Activated gamma-delta T cell treated with anti-CD3 and anti-CD28 coated beads, Interleukin-2, amount 50 U/mL, for 16 hours (primary cell): ENCODE measurements at regions not wholly inside any gene's neighbourhood (a gene's known extent, or its start where the extent isn't known, plus 50 kb on each side); places are given as distances from the start of the nearest gene placed in this dataset.

Experiments
- DNase-seq: peaks from one replicate; pipeline ENCODE4 v3.0.0-alpha.2; 2020; ENCODE audit warnings: low read depth

DNA sequence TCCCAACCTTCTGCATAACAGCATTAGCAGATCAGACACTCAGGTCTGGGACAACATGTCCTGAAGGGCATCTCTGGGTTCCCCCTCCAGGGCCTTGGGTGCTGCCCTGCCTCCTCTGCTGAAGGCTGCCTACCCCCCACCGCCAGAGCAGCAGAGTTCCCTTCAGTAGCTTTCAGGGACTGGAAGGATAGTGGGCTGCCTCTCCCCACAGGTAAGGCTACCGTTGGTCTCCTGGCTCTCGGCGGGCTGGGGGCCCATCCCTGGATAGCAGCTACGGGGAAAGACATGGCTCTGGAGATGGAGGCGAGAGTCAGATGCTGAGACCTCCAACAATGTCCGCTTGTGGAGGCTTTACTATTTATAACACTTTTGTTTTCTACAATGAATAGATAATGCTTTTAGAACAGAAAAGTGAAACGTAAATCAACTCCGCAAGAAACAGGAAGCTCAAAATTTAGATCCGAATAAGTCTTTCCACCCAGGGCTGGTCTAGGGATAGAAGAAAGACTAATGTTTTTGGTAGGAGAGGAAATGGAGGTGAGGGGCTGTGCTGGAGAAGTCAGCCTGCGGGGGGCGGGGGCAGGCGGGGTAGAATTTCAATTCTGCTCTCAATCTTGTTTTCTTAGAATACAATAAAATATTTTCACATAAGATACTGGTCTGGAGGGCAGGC, 58.4 kb downstream of the ARL4C start:
- no peak for DNase-seq

DNA sequence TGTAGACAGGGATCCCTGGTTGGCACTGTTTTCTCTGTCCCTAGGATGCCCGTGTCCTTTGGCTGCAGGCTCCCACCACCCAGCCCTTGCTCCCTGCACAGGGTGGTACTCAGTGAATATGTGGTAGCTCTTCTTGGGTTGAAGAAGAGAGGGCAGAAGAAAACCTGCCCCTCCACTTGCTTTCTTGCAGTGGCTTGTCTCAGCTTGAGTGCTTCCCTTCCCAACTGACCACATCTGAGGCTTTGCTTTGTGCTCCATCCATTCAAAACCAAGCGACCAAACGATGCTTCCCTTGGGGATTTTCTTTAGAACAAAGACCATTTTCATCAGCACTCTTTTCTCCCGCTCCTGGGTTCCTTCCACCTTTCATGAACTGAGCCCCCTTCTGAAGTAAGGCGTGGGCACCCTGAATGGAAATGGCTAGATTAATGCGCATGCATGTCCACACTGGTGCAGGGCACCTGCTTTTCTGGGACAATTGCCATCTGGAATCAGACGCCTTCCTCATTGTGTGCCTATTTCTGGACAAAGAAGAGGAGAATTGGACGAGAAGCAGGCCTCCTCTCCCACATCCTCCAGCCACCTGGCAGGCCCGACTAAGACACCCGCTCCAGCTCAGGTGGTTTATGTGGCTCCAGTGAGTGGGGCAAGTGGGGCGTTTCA, 59.1 kb downstream of the ARL4C start:
- DNase-seq = no peak

DNA sequence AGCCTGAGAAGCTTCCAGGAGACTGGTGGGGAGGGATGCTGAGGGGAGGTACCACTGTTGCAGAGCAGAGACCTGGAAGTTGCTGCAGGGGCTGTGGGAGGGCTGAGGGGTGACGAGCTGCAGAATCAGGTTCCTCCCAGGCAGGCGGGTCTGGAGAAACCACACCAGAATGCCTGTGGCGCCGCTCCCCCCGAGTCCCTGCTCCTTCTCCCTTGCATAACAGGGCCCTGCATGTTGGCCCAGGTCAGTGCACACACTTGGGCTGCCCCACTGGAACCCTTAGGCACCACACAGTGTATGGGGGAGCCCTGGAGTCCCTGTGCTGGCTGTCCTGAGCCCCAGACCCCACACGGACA, 60.4 kb downstream of the ARL4C start:
- DNase-seq = no peak

DNA sequence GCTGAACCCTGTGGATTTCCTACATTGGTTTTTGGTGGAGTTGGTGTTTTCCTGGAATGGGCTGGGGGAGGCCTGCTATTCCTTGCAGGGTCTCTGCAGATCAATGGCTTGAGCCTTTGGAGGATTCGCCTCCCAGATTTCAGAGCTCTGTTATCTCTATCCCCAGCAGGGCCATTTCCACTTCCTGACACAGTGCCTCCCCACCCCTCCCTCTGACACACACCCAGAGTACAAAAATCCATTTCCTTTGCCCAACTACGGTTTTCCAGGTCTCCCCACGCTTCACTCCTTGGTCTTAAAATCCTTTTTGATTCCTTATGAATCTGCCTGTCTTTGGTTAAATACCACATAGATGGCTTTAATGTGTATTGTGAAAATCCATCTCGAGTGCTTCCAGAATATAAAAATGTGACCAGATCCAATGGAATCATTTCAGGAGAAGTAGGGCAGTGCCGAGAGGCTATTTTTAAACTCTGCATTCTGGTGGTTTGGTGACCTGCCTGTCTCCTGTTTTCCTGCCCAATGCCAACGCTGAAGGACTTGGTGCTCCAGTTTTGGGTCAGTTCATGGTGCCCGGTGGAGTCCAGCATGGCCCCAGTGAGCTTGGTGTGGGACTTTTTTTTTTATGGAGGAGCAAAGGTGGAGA, 60.9 kb downstream of the ARL4C start:
- no peak for DNase-seq

DNA sequence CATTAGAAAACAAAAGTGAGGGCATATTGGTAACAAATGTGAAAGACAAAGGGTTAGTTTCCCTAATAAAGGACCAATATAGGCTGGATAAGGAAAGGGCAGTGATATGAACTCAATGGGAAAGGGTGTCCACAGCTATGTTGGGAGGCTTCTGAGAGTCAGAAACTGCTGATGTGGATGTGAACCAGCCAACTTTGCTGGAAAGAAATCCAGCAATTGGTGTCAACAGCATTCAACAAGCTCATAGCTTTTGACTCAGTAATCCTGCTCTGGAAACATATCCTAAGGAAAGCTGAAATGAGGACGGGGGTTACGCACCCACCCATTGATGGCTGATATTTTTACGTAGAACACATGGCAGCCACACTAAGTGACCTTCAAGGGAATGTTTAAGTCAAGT, 63.7 kb downstream of the ARL4C start:
- no peak for DNase-seq

DNA sequence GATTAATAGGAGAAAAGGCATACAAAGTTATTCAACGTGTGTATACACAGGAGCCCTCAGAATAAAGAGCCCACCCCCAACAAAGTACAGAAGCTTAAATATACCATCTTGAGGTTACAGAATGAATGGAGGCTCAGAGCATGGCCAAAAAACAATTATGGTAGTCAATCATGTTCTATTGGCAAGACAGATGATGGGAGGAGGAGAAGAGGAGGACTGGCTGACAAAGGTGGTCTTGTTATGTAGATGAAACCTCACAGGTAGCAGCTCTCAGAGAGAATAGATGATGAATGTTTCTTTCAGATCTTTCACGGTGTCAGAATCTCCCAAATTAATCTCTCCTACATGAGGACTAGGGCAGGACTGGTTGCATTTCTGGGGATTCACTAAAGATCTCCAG, 66.0 kb downstream of the ARL4C start:
- no peak for DNase-seq

DNA sequence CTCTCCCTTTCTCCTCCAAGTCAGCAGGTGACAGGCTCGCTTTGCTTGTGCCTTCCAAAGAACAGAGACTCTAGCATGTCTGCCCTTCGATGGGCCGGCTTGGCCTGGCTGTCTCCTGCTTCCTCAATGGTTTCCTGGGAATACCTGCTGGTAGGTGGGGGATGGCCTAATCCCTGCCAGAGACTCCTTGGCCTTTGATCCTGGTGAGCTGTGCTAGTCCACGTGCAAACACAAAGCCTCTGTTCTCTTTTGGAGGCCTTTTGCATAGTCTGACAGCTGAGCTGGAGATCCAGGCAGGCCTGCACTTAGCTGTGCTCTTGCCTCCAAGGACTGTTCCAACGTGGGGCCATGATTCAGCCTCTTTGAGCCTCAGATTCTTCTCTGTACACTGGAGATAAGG, 67.6 kb downstream of the ARL4C start:
- DNase-seq = no peak

DNA sequence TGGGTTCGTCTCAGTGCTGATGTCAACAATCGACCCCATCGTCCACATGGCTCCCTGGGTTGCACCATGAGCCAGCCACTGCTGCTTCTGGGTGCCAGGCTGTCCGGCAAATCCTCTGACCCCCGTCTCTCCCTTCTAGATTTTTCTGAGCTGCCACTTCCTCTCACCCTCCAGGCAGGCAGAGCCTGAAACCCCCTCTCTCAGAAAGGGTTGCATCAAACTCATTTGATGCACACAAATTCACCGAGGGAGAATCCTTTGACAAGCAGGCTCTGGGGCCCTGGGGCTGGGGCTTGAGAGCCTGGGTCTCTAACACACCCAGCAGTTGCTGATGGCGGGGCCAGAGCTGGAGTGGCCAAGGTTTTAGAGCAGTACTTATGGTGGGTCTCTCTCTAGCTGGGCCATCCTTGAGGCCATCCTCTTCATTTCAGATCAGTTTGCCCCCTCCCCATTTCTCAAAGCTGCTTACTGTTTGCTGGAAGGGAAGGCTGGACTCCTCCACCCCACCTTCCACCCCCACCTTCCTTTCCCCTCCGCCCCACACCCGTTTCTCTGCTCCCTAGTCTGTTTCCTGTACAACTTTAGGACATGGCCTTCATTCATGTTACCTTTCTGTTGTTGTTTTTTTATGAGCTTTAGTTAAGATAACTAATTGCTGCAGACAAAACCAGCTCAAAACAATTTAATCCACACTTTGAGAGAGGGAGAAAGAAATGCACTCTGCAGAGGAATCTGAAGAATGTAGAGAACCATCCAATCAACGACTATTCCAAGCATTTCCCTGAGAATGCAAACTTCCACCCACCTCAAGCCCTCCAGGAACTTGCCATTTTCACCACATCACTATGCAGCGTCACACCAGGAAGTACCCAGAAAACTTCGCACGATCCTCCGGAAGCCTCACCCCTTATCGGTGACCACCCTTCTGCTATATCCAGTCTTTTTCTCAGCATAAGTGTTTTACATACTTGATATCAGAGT, 69.5 kb downstream of the ARL4C start:
- DNase-seq = no peak

DNA sequence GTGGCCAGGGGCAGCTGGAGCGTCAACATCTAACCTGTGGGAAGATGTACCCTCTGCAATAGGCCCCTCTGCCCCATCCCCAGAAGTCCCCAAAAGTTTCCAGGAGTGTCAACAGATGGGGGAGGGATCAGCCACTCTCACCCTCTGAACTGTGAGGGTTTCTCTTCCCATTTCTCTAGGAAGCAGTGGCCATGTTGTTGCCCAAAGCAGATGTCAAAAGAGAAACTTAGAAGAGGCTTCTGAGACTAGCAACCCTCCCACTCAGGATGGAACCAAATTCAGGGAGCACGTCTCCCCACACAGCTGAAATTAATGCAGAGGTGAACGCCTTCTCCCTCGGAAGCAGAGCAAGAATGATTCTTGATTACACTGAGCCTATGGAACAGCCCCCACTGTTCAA, 70.3 kb downstream of the ARL4C start:
- DNase-seq = no peak

DNA sequence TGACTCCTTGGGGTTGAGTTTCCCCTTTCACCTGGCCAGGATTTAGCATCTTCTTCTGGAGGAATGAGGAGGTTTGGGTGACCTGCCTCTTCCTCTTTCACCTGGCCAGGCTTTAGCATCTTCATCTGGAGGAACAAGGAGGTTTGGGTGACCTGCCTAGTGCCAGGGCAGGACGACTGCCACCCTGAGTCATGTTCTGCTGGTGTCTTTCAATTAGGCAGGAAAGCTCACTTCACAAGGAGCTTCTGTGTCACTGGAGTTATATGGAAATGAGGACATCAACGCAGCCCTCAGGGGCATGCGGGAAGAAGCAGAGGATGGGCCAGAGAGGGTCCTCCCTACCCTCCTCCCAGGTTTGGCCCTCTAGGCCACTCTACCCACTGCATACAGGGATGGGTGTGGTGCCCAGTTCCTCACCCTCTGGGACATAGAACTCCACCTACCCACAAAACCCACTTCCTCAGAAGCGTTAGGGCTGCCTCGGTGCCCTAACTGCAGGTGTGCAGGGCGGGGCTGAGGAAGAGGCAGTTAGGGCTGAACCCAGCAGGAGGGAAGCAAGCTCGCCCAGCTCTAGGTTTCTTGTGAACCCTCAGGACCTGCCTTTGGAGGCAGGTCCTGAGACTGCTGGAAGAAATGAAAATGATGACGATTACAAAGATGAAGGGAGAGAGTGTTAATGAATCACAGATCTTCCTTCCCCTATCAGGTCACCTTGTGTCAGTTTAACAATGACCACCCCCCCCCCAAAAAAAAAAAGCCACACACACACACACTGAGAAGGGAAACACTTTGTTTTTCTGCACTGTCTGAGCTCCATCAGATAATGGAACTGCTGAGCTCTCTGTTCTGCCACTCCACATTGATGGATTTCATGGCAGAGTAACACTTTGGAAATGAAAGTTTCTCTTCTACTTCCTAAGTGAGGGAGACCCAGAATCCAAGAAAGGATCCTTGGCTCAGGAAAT, 71.0 kb downstream of the ARL4C start:
- DNase-seq = peak; percentile 38

DNA sequence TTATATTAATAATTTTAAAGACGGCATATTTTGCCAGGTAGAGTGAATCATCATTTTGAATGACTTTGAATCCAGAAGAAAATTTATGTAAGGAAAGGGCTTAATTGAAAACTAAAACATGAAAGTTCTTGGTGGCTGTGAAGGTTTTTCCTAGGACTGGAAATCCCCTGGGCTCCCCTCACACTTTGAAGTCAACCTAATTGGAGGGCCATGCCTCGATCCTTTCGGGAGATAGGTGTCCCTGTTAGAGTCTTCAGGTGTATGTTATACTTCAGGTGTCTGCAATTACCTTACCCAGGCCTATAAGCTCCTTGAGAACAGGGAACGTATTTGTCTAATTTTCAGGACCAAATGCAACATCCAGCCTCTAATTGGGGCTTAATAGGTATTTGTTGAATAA, 73.0 kb downstream of the ARL4C start:
- no peak for DNase-seq

DNA sequence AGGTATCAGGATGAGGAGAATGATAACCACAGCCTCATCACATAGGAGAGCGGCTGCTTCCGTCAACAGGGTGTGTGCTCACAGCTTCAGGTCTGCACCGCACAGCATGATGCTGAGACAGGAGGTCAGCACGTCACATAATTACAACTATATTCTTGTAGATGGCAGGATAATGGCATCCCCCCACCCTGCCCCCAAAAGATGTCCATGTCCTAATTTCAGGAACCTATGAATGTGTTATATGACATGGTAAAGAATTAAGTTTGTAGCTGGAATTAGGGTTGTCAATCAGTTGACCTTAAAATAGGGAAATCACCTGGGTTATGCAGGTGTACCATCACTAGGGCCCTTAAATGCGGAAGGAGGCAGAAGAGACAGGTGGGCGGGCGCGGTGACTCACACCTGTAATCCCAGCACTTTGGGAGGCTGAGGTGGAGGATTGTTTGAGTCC, 73.9 kb downstream of the ARL4C start:
- DNase-seq = no peak

DNA sequence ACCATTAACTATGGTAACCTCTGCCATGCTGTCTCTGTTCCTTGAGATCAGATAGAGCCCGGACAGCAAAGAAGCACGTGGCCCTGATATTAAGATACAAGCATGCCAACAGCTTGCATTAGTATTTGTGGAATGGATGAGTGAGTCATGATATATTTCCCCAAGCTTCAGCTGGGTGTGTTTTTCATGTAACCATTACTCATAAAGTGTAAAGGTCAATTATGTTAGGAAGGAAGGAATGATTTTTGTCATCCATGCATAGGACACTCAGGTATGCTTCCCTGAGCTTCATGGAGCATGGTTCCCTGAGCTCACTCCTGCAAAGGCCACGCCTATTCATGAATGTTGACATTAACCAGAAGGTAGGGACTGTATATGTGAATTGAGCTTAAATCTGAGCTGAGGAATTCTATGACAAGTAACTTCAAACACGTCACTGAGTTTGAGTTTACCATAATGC, 74.6 kb downstream of the ARL4C start:
- DNase-seq = no peak

DNA sequence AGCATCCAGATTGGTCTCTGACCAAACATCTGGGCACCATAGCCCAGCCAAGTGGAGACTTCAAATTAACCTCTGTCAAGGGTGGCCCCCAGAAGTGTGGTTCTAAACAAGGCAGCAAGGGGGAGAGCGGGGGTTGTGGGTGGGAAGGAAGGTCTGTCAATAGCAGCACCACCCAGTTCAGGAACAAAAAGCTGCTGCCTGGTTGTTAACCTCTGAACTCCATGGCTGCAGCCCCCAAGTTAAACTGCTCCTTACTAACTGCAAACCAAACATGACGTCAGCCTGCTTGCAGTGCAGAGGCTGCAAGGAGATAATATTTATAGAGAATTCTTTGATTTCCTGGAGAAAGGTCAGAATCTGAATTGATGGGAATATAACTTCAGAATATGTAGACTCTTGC, 76.5 kb downstream of the ARL4C start:
- no peak for DNase-seq

DNA sequence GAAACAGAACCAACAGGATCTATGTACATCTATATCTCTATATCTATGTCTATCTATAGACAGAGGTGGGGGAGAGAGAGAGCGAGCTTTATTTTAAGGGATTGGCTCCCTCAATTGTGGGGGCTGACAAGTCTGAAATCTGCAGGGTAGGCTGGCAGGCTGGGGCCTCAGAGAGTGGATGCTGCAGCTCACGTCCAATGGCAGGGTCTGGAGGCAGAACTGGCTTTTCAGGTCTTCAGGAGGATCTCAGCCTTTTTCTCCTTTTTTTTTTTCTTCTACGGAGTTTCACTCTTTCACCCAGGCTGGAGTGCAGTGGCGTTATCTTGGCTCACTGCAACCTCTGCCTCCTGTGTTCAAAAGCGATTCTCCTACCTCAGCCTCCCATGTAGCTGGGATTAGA, 77.2 kb downstream of the ARL4C start:
- DNase-seq = no peak

DNA sequence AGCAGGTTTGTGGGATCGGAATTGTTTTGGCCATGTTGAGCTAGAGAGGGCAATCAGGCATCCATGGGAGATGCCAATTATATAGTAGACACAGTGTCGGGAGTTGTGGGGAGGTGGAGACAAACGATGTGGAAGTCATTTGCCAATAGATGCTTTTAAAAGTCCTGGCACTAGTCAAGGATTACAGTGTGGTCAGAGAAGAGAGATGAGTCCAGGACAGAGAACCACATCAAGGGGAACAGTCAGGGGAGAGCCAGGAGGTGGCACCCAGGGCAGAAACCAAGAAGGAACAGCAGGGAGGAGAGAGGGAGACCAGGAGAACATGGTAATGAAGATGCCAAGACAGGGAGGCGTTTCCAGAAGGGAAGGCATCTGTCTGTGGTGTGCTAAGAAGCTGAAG, 81.2 kb downstream of the ARL4C start:
- no peak for DNase-seq

DNA sequence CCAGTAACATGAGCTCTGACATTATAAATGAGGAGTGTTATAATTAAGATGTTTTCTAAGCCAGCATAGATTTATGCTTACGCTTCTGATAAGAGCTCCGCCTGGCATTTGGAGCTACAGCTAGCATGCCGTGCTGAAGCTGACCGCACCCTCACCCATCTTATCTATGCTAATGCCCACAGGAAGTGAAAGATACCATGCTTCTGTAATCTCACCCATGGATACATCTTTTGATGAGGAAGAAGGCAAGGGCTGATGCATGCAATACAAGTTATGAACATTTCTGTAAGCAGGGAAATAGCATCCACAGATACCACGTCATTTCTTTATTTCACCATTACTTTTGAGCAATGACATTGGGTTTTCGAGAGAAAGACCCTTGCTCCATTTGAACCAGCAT, 82.3 kb downstream of the ARL4C start:
- DNase-seq = no peak

DNA sequence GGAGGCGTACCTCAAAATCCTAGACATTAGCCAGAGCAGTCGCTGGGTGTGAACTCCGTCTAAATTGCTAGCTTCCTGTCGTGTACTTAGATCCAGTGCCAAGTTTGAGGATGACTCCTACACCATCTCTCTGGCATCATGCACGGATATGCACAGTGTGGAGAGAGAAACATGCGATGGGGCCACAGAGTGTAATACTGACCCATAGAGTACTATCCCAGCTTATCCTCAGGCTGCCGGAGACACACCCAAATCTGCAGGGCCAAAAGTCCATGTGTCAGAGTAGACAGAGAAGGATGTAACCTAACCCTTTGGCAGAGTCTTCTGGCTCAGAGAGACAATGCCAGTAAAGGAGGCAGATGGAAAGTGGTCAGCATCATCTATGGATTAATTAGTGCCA, 84.2 kb downstream of the ARL4C start:
- DNase-seq = no peak

DNA sequence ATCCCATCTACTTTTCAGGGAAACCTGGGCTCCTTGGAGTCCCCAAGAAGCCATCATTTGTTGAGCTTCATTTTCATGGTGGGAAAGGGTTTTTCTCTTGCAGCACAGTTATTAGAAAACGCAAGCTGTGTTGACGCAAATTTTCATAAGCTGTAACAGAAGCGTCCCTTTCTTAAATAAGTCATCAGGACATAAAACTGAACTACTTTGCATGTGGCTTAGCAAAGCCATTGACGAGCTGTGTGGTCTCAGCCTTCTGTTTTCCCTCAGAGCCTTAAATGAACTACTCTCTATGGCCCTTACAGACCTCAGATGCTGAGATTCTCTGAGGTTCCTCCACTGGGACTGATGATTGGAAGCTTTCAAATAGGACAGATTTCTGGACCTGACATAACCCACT, 85.1 kb downstream of the ARL4C start:
- DNase-seq = no peak

DNA sequence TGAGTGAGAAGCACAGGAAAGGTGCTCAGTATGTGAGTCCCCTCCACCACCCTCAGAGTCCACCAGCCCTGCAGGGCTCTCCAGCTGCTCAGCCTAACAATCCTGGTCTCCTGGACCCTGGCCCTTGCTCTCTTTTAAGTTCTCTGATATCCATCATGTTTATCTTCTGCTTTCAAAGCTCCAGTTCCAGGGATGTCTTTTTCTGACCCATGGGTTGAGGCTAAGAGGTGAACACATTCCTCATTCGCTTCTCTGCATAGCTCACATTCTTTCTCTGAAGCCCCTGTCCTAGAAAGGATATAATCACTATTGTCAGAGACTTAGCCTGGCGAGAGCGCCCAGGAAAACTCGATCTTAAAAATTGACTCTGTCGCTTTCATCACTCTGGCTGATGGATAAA, 86.4 kb downstream of the ARL4C start:
- DNase-seq = no peak

DNA sequence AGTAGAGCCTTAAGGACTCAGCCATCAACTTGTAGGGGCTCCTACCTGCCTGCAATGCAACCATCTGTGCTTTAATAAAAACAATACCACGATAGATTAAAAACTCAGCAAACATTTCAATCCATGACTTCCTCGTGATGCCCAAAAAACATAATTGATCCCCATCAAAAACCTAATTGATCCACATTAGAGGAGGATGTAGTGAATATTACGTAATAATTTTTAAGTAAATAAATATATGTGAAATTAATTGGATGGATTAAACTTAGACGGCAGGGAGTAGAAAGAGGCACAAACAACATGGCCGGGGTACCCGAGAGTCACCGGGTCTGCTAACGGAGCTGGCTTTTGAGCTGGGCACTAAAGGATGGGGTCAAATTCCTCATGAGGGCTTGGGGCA, 87.3 kb downstream of the ARL4C start:
- no peak for DNase-seq
